Epithelial cell of esophagus (primary cell): ENCODE measurements at regions not wholly inside any gene's neighbourhood (a gene's known extent, or its start where the extent isn't known, plus 50 kb on each side); places are given as distances from the start of the nearest gene placed in this dataset.
A peak's percentile ranks its signal among the peaks of the same experiment; 100 is the strongest.

Source experiments
- DNase-seq: peaks from one replicate; pipeline ENCODE4 v3.0.0; 2010; ENCODE audit warnings: low read depth
- H3K4me3 ChIP-seq: 2 replicates; pipeline ENCODE4 v1.5.1; 2011; ENCODE audit warnings: mild to moderate bottlenecking, low read length, control low read depth
- TF ChIP-seq, protein P1 (sequence below): IDR thresholded peaks from 2 replicates; pipeline ENCODE4 v1.5.1; 2011; ENCODE audit warnings: low read depth, mild to moderate bottlenecking, low read length, control low read depth, inconsistent platforms; ENCODE audit not compliant: insufficient read depth; ENCODE audit errors: missing control alignments

DNA sequence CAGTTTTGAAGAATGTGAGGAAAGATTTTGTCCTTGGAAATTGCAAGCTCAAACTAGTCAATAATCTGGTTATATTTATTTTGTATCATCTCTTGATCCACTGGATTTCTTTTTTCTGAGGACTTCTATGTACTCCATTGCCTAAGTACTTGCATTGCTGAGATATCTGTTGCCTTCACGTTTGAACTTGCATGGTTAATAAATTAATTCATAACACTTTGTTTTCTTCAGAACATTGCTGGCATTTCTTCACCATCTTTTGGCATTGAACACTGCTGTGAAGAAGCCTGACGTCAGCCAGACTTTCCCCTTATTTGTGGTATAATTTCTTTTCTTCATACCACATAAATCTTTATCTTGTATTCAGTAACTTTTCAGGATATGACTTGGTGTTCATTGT is 246.0 kb upstream of the KIF2A start:
- DNase-seq = peak; percentile 45
- no peak overlapping the region for H3K4me3 ChIP-seq
- TF ChIP-seq, protein P1, sequence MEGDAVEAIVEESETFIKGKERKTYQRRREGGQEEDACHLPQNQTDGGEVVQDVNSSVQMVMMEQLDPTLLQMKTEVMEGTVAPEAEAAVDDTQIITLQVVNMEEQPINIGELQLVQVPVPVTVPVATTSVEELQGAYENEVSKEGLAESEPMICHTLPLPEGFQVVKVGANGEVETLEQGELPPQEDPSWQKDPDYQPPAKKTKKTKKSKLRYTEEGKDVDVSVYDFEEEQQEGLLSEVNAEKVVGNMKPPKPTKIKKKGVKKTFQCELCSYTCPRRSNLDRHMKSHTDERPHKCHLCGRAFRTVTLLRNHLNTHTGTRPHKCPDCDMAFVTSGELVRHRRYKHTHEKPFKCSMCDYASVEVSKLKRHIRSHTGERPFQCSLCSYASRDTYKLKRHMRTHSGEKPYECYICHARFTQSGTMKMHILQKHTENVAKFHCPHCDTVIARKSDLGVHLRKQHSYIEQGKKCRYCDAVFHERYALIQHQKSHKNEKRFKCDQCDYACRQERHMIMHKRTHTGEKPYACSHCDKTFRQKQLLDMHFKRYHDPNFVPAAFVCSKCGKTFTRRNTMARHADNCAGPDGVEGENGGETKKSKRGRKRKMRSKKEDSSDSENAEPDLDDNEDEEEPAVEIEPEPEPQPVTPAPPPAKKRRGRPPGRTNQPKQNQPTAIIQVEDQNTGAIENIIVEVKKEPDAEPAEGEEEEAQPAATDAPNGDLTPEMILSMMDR = no peak

DNA sequence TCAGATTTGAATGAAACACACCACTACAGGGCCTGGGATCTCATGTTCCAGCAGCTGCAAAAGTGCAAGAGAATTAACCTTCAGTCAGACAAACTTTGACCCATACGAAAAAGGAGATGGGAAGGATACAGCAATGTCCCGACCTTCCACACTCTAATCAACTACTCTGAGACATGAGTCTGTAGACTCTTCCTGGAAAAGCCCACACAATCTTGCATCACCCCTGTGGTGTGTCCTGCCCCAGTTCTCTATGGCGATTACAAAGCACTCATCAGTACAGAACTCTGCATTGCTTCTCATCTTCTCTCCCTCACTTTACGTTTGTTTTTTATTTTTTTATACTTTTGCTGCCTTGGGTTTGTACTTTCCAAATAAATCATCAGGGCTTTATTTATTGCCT is 241.0 kb upstream of the KIF2A start:
- TF ChIP-seq, protein P1 = no peak
- peak; percentile 17 for DNase-seq
- H3K4me3 ChIP-seq = no peak overlapping the region

DNA sequence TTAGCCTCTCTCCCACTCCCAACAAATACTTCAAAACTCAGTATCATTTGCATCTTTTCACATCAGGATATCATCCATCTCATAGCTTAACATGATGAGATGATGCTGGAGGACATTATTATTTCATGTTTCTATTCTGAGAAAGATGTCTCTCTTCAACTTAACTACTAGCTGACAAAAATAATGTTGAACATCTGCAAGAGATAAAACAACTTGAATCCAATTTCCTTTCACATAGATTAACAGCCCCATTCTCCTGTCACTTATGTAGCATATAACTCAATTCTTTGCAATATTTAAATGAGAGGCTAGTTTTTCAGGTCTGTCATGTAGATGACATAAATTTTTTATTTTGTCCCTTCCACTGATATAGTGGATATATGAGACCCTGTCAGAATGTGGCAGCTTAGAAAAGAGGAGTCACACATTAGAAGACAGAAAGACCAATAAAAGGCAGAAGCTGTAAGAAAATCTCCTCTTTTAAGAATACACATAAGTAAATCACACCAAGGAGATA is 239.2 kb upstream of the KIF2A start:
- DNase-seq = no peak
- no peak overlapping the region for H3K4me3 ChIP-seq
- TF ChIP-seq, protein P1 = no peak

DNA sequence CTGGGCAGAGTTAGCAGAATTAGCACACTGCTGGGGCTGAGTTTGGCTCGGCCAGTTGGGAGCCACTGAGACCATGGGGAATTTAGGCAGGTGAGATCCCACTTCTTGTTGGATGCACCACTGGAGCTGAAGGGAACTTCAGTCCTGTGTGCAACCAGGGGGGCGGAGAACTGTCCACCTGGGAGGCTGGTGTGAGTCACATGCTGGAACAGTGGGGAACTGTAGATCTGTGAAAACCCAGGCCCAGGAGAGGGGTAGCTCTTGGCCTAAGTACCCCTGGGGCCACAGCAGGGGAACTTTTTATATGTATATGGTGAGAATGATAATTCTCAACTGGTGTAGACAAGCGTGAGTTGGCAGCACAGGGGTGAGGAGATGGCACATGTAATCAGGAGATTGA is 237.5 kb upstream of the KIF2A start:
- no peak for DNase-seq
- no peak overlapping the region for H3K4me3 ChIP-seq
- TF ChIP-seq, protein P1 = no peak

DNA sequence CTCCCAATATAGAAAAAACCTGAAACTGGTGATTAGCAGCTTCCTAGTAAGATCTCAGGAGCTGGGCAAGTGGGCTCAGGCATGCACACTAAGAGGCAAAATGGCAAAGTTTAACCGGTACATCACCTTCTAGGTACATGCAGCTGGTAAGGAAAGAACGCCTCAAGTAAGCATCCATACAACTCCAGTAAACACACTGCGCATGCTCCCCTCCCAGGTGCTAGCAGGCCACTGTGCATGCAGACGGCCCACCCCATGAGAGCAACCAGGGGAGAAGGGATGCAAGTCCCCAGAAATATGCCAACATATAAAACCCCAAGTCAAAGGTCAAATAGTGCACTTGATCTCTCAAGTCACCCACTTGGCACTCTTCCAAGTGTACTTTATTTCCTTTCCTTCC is 228.6 kb upstream of the KIF2A start:
- TF ChIP-seq, protein P1 = no peak
- no peak overlapping the region for H3K4me3 ChIP-seq
- DNase-seq = no peak

DNA sequence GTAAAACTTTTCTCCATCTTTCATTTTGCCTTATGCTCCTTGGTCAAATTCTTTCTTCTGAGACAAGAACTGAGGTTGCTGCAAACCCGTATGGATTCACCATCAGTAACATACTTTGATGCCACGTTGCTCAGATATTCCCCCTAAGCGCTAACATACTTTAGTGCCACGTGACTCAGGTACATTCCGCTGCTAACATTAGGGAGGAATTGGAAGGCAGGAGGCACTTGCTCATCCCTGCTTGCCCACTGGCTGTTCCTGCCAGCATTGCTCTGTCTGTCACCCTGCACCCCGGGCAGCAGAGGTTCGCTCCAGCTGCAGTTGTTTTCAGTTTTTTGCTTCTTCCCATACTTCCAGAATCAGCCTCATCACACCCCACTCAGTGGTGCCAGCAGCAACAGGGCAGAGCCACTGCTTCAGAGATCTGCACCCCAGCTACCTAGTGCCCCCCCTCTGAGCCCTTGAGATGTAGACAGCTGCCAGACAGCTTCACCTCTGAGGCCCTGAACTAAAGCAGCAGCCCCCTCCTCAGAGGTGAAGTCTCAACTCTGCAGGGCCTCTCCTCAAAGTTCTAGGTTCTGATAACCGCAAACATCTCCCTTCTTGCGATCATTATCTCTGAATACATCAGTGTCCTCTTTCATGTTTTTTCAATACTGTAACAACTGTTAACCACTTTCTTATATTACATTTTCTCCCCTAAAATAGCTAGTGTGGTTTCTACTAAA is 228.0 kb upstream of the KIF2A start:
- TF ChIP-seq, protein P1 = no peak

DNA sequence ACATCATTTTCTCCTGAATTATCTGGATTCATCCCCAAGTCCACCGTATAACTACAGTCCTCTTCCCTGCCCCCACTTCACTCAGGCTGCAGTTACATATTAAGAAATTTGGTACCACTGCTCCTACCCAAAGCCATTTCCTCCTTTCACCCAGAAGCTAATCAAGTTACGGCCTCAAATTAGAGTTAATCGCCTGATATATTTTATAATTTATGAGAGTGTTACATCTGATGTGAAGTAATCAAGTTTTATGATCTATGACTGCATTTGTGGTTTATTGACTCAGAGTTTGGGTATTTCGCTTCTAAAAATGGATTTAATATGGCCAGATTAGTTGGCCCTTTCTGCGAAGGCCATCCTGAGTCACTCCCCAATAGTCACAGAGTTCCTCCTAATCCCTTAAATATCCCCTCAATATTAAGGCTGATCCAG is 223.6 kb upstream of the KIF2A start:
- no peak overlapping the region for H3K4me3 ChIP-seq
- DNase-seq = peak; percentile 74
- TF ChIP-seq, protein P1 = no peak

More for the DNA sequence above, 228.0 kb upstream of the KIF2A start:
- no peak overlapping the region for H3K4me3 ChIP-seq
- no peak for DNase-seq
